CD14-positive monocyte (primary cell): ENCODE measurements at regions not wholly inside any gene's neighbourhood (a gene's known extent, or its start where the extent isn't known, plus 50 kb on each side); places are given as distances from the start of the nearest gene placed in this dataset.

Experiments used
- DNase-seq, 3 donors: peaks; one replicate each; pipeline ENCODE4 v3.0.0-alpha.2; 2011 to 2022
- H2AFZ ChIP-seq: 2 replicates; pipeline ENCODE4 v1.6.0; 2012; ENCODE audit warnings: mild to moderate bottlenecking, low read depth, low read length, inconsistent platforms; ENCODE audit not compliant: insufficient read depth, poor library complexity, severe bottlenecking
- H3K27ac ChIP-seq, 2 donors: 1 replicate in 1 of 2; 2 replicates in 1 of 2; pipeline ENCODE4 v1.5.1; 2012 to 2013; ENCODE audit warnings: low read length in 2 of 2, control low read depth in 1 of 2, inconsistent platforms in 1 of 2, low read depth in 1 of 2, mild to moderate bottlenecking in 1 of 2
- H3K27me3 ChIP-seq, 2 donors: one replicate each; pipeline versions ENCODE4 v1.6.0 to v1.6.1; 2011 to 2013; ENCODE audit warnings: low read length in 2 of 2; ENCODE audit not compliant: control insufficient read depth in 2 of 2, insufficient read depth in 2 of 2
- H3K36me3 ChIP-seq, 2 donors: replicated peaks in 1 of 2; 1 replicate in 1 of 2; 2 replicates in 1 of 2; pipeline versions ENCODE4 v1.5.1 to v1.6.1; 2012 to 2013; ENCODE audit warnings: low read length in 2 of 2, control low read depth in 1 of 2, inconsistent platforms in 1 of 2, mild to moderate bottlenecking in 1 of 2; ENCODE audit not compliant: insufficient read depth in 2 of 2, control insufficient read depth in 1 of 2
- H3K4me1 ChIP-seq, 2 donors: 1 replicate in 1 of 2; 2 replicates in 1 of 2; pipeline versions ENCODE4 v1.5.1 to v1.6.1; 2012 to 2013; ENCODE audit warnings: low read length in 2 of 2, control low read depth in 1 of 2, inconsistent platforms in 1 of 2, mild to moderate bottlenecking in 1 of 2, moderate library complexity in 1 of 2; ENCODE audit not compliant: insufficient read depth in 2 of 2, control insufficient read depth in 1 of 2
- H3K4me2 ChIP-seq: replicated peaks from 2 replicates; pipeline ENCODE3; 2012; ENCODE audit warnings: low read length, moderate library complexity, mild to moderate bottlenecking; ENCODE audit not compliant: poor library complexity, severe bottlenecking; ENCODE audit errors: extremely low read depth
- H3K4me3 ChIP-seq, 3 experiments: fragments of 200-600 bp in 1 of 3; sonication (generic) in 1 of 3; replicated peaks in 1 of 3; 1 replicate in 2 of 3; 2 replicates in 1 of 3; pipeline ENCODE4 v1.5.1; 2011 to 2013; ENCODE audit warnings: low read length in 3 of 3, mild to moderate bottlenecking in 3 of 3, control low read depth in 2 of 3, low read depth in 2 of 3, inconsistent platforms in 1 of 3, moderate library complexity in 1 of 3
- H3K79me2 ChIP-seq: 2 replicates; pipeline ENCODE4 v1.6.0; 2012; ENCODE audit warnings: mild to moderate bottlenecking, control low read depth, inconsistent platforms, low read length, moderate library complexity; ENCODE audit not compliant: insufficient read depth
- H3K9ac ChIP-seq: 2 replicates; pipeline ENCODE4 v1.6.0; 2017; ENCODE audit warnings: low read length, mild to moderate bottlenecking; ENCODE audit not compliant: insufficient read depth, poor library complexity, severe bottlenecking
- H3K9me3 ChIP-seq, 2 donors: replicated peaks in 1 of 2; 1 replicate in 1 of 2; 2 replicates in 1 of 2; pipeline versions ENCODE4 v1.5.1 to v1.6.1; 2012 to 2013; ENCODE audit warnings: low read length in 2 of 2, control low read depth in 1 of 2; ENCODE audit not compliant: control insufficient read depth in 1 of 2, insufficient read depth in 1 of 2
- H4K20me1 ChIP-seq: 2 replicates; pipeline ENCODE4 v1.6.0; 2012; ENCODE audit warnings: mild to moderate bottlenecking, low read length, control low read depth, moderate library complexity; ENCODE audit not compliant: insufficient read depth
- H3K27ac Mint-ChIP-seq, 7 donors: one replicate each; pipeline ENCODE4 v1.8.0; 2020; ENCODE audit warnings: mild to moderate bottlenecking in 7 of 7, mixed read lengths in 7 of 7, moderate library complexity in 6 of 7, inconsistent platforms in 2 of 7
- H3K27me3 Mint-ChIP-seq, 3 donors: one replicate each; pipeline ENCODE4 v1.8.0; 2021 to 2022; ENCODE audit warnings: low read depth in 3 of 3, mild to moderate bottlenecking in 3 of 3, mixed read lengths in 3 of 3, moderate library complexity in 3 of 3, inconsistent platforms in 1 of 3
- H3K36me3 Mint-ChIP-seq, 2 donors: one replicate each; pipeline ENCODE4 v1.8.0; 2020; ENCODE audit warnings: mixed read lengths in 2 of 2, inconsistent platforms in 1 of 2, mild to moderate bottlenecking in 1 of 2
- H3K4me1 Mint-ChIP-seq: one replicate; pipeline ENCODE4 v1.8.0; 2020; ENCODE audit warnings: mild to moderate bottlenecking, mixed read lengths
- H3K4me3 Mint-ChIP-seq, 2 donors: one replicate each; pipeline ENCODE4 v1.8.0; 2020; ENCODE audit warnings: mild to moderate bottlenecking in 2 of 2, mixed read lengths in 2 of 2, moderate library complexity in 1 of 2
- H3K9me3 Mint-ChIP-seq, 7 donors: one replicate each; pipeline ENCODE4 v1.8.0; 2020 to 2022; ENCODE audit warnings: mixed read lengths in 7 of 7, mild to moderate bottlenecking in 6 of 7, moderate library complexity in 6 of 7, inconsistent platforms in 2 of 7
- CTCF ChIP-seq: fragments of 200-600 bp; IDR thresholded peaks from one replicate; pipeline ENCODE4 v1.8.0; 2022; ENCODE audit warnings: antibody characterized with exemption, mild to moderate bottlenecking
- WGBS: methylation state at CpG from one replicate; pipeline ENCODE4 v1.1.5; 2013; ENCODE audit warnings: missing lambda C conversion rate; ENCODE audit not compliant: insufficient coverage; 5-methylcytosine and 5-hydroxymethylcytosine counted together
- intact Hi-C, 2 donors: fragments of 100-400 bp; cut with micrococcal nuclease; formaldehyde crosslinking; loops; one replicate each; pipeline versions ENCODE4 v1.15.0 to v1.15.1; 2023

GRCh38 chr2:12261986-12262680 is 454.6 kb upstream of the TRIB2 start:
- Histone ChIP-seq H3K9me3 (no peaks in the 10 kb centered on the region), H4K20me1 (no peaks in the 10 kb centered on the region), H3K4me2 (no peak overlapping the region), H3K79me2 (no peaks in the 10 kb centered on the region), H2AFZ (no peak overlapping the region), H3K27ac (no peak overlapping the region), H3K4me1 (no peaks in the 10 kb centered on the region), H3K4me3 (no peak overlapping the region), H3K9ac (no peak overlapping the region), H3K27me3 (no peaks in the 10 kb centered on the region), H3K36me3 (no peaks in the 10 kb centered on the region)
- Mint-ChIP-seq H3K4me1 (peaks cover 5% of the 10 kb centered on the region), H3K36me3 (no peaks in the 10 kb centered on the region), H3K4me3 (no peak overlapping the region), H3K27me3 (peaks cover 2 to 6% (median 4%) of the 10 kb centered on the region in 3 donors), H3K9me3 (peaks cover 0 to 6% (median 0%) of the 10 kb centered on the region in 7 donors), H3K27ac (no peak overlapping the region)
- TF ChIP-seq CTCF = no peak
- DNase-seq = no peak
- no CpG with 5 or more reads among the region's 3 CpGs for WGBS
- intact Hi-C loops = no loop called here

- Histone ChIP-seq H3K4me1 (no peaks in the 10 kb centered on the region), H3K4me2 (no peak overlapping the region), H3K36me3 (no peaks in the 10 kb centered on the region), H4K20me1 (no peaks in the 10 kb centered on the region), H3K79me2 (no peaks in the 10 kb centered on the region), H3K9ac (no peak overlapping the region), H3K9me3 (no peaks in the 10 kb centered on the region), H3K27ac (no peak overlapping the region), H3K27me3 (no peaks in the 10 kb centered on the region), H3K4me3 (no peak overlapping the region), H2AFZ (no peak overlapping the region)
- H3K4me3 Mint-ChIP-seq = no peak overlapping the region
- peaks cover 0 to 6% (median 0%) of the 10 kb centered on the region in 7 donors for H3K9me3 Mint-ChIP-seq
- H3K27ac Mint-ChIP-seq = no peak overlapping the region
- H3K36me3 Mint-ChIP-seq = no peaks in the 10 kb centered on the region
- DNase-seq = no peak
- 0% methylated on average over 1 of the region's 2 CpGs for WGBS
- peaks cover 2 to 6% (median 3%) of the 10 kb centered on the region in 3 donors for H3K27me3 Mint-ChIP-seq
- no peak for TF ChIP-seq CTCF
- intact Hi-C loops = no loop called here
- peaks cover 5% of the 10 kb centered on the region for H3K4me1 Mint-ChIP-seq
Observed at GRCh38 chr2:12262681-12263436, 453.9 kb upstream of the TRIB2 start.
